ENCODE measurements at regions not wholly inside any gene's neighbourhood (a gene's known extent, or its start where the extent isn't known, plus 50 kb on each side); places are given as distances from the start of the nearest gene placed in this dataset.
A peak's percentile ranks its signal among the peaks of the same experiment; 100 is the strongest.

GRCh38 chr18:22347606-22348511, 69.9 kb downstream of the CTAGE1 start:
- H3K4me3 ChIP-seq (ENCODE audit: low read depth, low read length): peak overlapping the region; percentile 46
- TF ChIP-seq CTCF (IDR thresholded peaks at IDR 0.05; ENCODE audit: insufficient read depth, low read length, poor library complexity, severe bottlenecking): no peak
- H3K27me3 ChIP-seq (ENCODE audit: control insufficient read depth, insufficient read depth, low read length): peaks cover 18% of the 10 kb centered on the region
- no peaks in the 10 kb centered on the region for H3K36me3 ChIP-seq (ENCODE audit: control insufficient read depth, insufficient read depth, low read length)
- no peak for DNase-seq (ENCODE audit: low read depth)

GRCh38 chr18:22346953-22347605, 70.6 kb downstream of the CTAGE1 start:
- TF ChIP-seq CTCF (IDR thresholded peaks at IDR 0.05; ENCODE audit: insufficient read depth, low read length, poor library complexity, severe bottlenecking): no peak
- Histone ChIP-seq H3K4me3 (ENCODE audit: low read depth, low read length) (no peak overlapping the region), H3K36me3 (ENCODE audit: control insufficient read depth, insufficient read depth, low read length) (no peaks in the 10 kb centered on the region), H3K27me3 (ENCODE audit: control insufficient read depth, insufficient read depth, low read length) (peaks cover 18% of the 10 kb centered on the region)
- no peak for DNase-seq (ENCODE audit: low read depth)

- Histone ChIP-seq H3K27me3 (ENCODE audit: control insufficient read depth, insufficient read depth, low read length) (peaks cover 17% of the 10 kb centered on the region), H3K4me3 (ENCODE audit: low read depth, low read length) (no peak overlapping the region), H3K36me3 (ENCODE audit: control insufficient read depth, insufficient read depth, low read length) (no peaks in the 10 kb centered on the region)
- DNase-seq (ENCODE audit: low read depth): peak; percentile 42
- TF ChIP-seq CTCF (IDR thresholded peaks at IDR 0.05; ENCODE audit: insufficient read depth, low read length, poor library complexity, severe bottlenecking): no peak
Measured at GRCh38 chr18:22346401-22346952, 71.2 kb downstream of the CTAGE1 start.

GRCh38 chr18:22345718-22346117, 72.0 kb downstream of the CTAGE1 start:
- no peaks in the 10 kb centered on the region for H3K36me3 ChIP-seq (ENCODE audit: control insufficient read depth, insufficient read depth, low read length)
- H3K27me3 ChIP-seq (ENCODE audit: control insufficient read depth, insufficient read depth, low read length): peaks cover 18% of the 10 kb centered on the region
- DNase-seq (ENCODE audit: low read depth): no peak
- no peak for TF ChIP-seq CTCF (IDR thresholded peaks at IDR 0.05; ENCODE audit: insufficient read depth, low read length, poor library complexity, severe bottlenecking)
- H3K4me3 ChIP-seq (ENCODE audit: low read depth, low read length): no peak overlapping the region

- no peak for DNase-seq (ENCODE audit: low read depth)
- no peak for TF ChIP-seq CTCF (IDR thresholded peaks at IDR 0.05; ENCODE audit: insufficient read depth, low read length, poor library complexity, severe bottlenecking)
- peaks cover 18% of the 10 kb centered on the region for H3K27me3 ChIP-seq (ENCODE audit: control insufficient read depth, insufficient read depth, low read length)
Measured at GRCh38 chr18:22344908-22345670, 72.6 kb downstream of the CTAGE1 start.

More at GRCh38 chr18:22344908-22345670, 72.6 kb downstream of the CTAGE1 start:
- Histone ChIP-seq H3K4me3 (ENCODE audit: low read depth, low read length) (no peak overlapping the region), H3K36me3 (ENCODE audit: control insufficient read depth, insufficient read depth, low read length) (no peaks in the 10 kb centered on the region)
